Ovary (tissue), 7 donors: ENCODE measurements at regions not wholly inside any gene's neighbourhood (a gene's known extent, or its start where the extent isn't known, plus 50 kb on each side); places are given as distances from the start of the nearest gene placed in this dataset.
"Not testable (repeated sequence)": the region's sequence is repeated elsewhere in the genome, so short reads cannot be mapped to it uniquely, and the experiment has no call there.

Source experiments
- DNase-seq, 5 donors: peaks; one replicate each; pipeline ENCODE4 v3.0.0-alpha.2; 2019 to 2020
- H3K27ac ChIP-seq, 2 donors: fragments of 200-600 bp; one replicate each; pipeline versions ENCODE4 v1.5.1 to v1.8.0; 2019 to 2022
- H3K27me3 ChIP-seq: fragments of 200-600 bp; one replicate; pipeline ENCODE4 v1.8.0; 2022
- H3K36me3 ChIP-seq: fragments of 200-600 bp; sonication (generic); one replicate; pipeline ENCODE4 v1.5.1; 2019
- H3K4me1 ChIP-seq: one replicate; pipeline ENCODE4 v1.8.1; 2013; ENCODE audit warnings: mild to moderate bottlenecking, moderate library complexity; ENCODE audit not compliant: insufficient read depth
- H3K4me3 ChIP-seq: fragments of 200-600 bp; sonication (generic); one replicate; pipeline ENCODE4 v1.5.1; 2017
- H3K9me3 ChIP-seq, 2 donors: fragments of 200-600 bp in 1 of 2; sonication (generic) in 1 of 2; one replicate each; pipeline versions ENCODE4 v1.5.1 to v1.8.1; 2013 to 2019; ENCODE audit warnings: mild to moderate bottlenecking in 1 of 2, moderate library complexity in 1 of 2
- CTCF ChIP-seq, 3 donors: fragments of 450-650 bp in 2 of 3; fragments of 200-600 bp in 1 of 3; IDR thresholded peaks; one replicate each; pipeline versions ENCODE4 v1.5.1 to v1.8.0; 2016 to 2022; ENCODE audit warnings: antibody characterized with exemption in 3 of 3, mild to moderate bottlenecking in 1 of 3
- EP300 ChIP-seq: sonication (generic); formaldehyde crosslinking; IDR thresholded peaks from one replicate; pipeline ENCODE4 v1.6.1; 2017; ENCODE audit warnings: antibody characterized with exemption
- POLR2A ChIP-seq: fragments of 450-650 bp; IDR thresholded peaks from one replicate; pipeline ENCODE4 v1.6.1; 2017; ENCODE audit warnings: antibody characterized with exemption, mild to moderate bottlenecking, moderate library complexity
- WGBS, 3 donors: extraction: QIAGEN DNeasy Blood & Tissue Kit in 1 of 3; methylation state at CpG; one replicate each; pipeline versions ENCODE4 v1.1.5 to v1.1.7; 2013 to 2017; 5-methylcytosine and 5-hydroxymethylcytosine counted together
- intact Hi-C, 4 donors: fragments of 100-400 bp; cut with DNase I; formaldehyde crosslinking; loops; one replicate each; pipeline versions ENCODE4 v1.11.0 to v1.15.1; 2022 to 2023
- donor health status: DM: no; HTN: no; CAD: no; lungs with moderate emphysema.
- donor health status: DM: no; HTN: no; CAD: no.
- donor health status: Bipolar disorder and iron deficiency.
- donor health status: DM: no; HTN: no; CAD: no.
- donor health status: DM: yes; HTN: yes; CAD: no.

DNA sequence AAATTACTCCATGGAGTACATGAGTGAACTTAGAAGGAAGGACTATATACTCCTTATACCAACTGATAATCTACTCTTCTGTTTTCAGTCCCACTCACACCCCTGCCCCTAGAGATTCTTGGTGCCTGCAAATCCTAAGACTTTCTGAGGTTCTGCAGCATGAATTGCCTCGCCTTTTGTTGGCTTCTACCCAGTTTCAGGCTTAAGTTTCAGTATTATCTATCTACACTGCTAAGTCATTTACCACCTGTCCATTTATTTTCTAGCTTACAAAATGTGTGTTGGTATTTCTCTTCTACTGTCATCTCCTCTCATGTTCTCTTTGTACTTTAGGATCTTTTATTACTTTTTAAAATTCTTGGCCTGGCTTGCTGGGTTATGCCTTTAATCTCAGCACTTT is 94.4 kb upstream of the AMOT start:
- 33 to 48% (median 42%) methylated on average over 1 of the region's 1 CpG for WGBS, 3 donors
- H3K4me3 ChIP-seq, result no peak overlapping the region
- H3K4me1 ChIP-seq, result no peaks in the 10 kb centered on the region
- H3K36me3 ChIP-seq, result no peaks in the 10 kb centered on the region
- no peaks in the 10 kb centered on the region for H3K27me3 ChIP-seq
- TF ChIP-seq EP300, result no peak
- no peak for TF ChIP-seq CTCF (IDR thresholded peaks at IDR 0.05)
- TF ChIP-seq POLR2A, result no peak
- intact Hi-C loops, result no loop called here
- no peak overlapping the region for H3K27ac ChIP-seq
- no peaks in the 10 kb centered on the region for H3K9me3 ChIP-seq
- DNase-seq, result no peak

GRCh38 chrX:112931900-112932299 is 91.3 kb upstream of the AMOT start:
- intact Hi-C loops, result no loop called here
- Histone ChIP-seq H3K27ac (no peak overlapping the region), H3K4me1 (no peaks in the 10 kb centered on the region), H3K4me3 (no peak overlapping the region), H3K27me3 (no peaks in the 10 kb centered on the region), H3K9me3 (no peaks in the 10 kb centered on the region), H3K36me3 (no peaks in the 10 kb centered on the region)
- DNase-seq, result no peak
- 66 to 78% (median 73%) methylated on average over 3 of the region's 3 CpGs for whole genome bisulfite sequencing, 3 donors
- TF ChIP-seq EP300 (no peak), POLR2A (no peak), CTCF (IDR thresholded peaks at IDR 0.05) (no peak)

GRCh38 chrX:112931478-112931877 is 90.8 kb upstream of the AMOT start:
- intact Hi-C loops, result no loop called here
- H3K27me3 ChIP-seq, result no peaks in the 10 kb centered on the region
- H3K27ac ChIP-seq, result no peak overlapping the region
- H3K36me3 ChIP-seq, result no peaks in the 10 kb centered on the region
- 53 to 60% (median 55%) methylated on average over 3 of the region's 3 CpGs for WGBS, 3 donors
- H3K4me3 ChIP-seq, result no peak overlapping the region
- no peaks in the 10 kb centered on the region for H3K9me3 ChIP-seq
- DNase-seq, result no peak
- TF ChIP-seq POLR2A (no peak), EP300 (no peak), CTCF (IDR thresholded peaks at IDR 0.05) (no peak)
- H3K4me1 ChIP-seq, result no peaks in the 10 kb centered on the region

DNA sequence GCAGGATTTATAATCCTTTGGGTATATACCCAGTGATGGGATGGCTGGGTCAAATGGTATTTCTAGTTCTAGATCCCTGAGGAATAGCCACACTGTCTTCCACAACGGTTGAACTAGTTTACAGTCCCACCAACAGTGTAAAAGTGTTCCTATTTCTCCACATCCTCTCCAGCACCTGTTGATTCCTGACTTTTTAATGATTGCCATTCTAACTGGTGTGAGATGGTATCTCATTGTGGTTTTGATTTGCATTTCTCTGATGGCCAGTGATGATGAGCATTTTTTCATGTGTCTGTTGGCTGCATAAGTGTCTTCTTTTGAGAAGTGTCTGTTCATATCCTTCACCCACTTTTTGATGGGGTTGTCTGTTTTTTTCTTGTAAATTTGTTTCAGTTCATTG is 82.8 kb upstream of the AMOT start:
- intact Hi-C loops, H3K4me3 ChIP-seq, H3K36me3 ChIP-seq, DNase-seq, H3K4me1 ChIP-seq, H3K27me3 ChIP-seq, H3K27ac ChIP-seq, H3K9me3 ChIP-seq: not testable (repeated sequence)
- 50 to 90% (median 76%) methylated on average over 1 of the region's 1 CpG for WGBS, 3 donors

DNA sequence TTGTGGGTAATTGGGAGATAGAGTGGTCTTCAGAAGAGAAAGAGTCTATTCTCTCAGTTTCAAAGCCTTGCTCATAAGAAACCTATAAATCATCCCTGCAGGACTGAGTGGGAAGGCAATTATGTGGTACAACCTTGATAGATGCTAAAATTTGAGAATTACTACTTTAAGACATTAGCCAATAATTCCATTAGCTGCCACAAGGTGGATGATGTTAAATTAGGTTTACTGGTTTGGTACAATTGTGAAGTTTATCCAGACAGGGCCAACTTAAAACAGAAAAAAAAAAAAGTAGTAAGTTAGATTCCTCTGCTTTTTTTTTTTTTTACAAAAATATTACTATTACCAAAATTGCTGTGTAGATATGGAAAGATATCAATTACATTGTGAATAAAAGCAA is 73.2 kb upstream of the AMOT start:
- no peaks in the 10 kb centered on the region for H3K27me3 ChIP-seq
- TF ChIP-seq POLR2A, result no peak
- no peak for TF ChIP-seq CTCF (IDR thresholded peaks at IDR 0.05)
- TF ChIP-seq EP300, result no peak
- H3K27ac ChIP-seq, result no peak overlapping the region
- H3K36me3 ChIP-seq, result no peaks in the 10 kb centered on the region
- no peaks in the 10 kb centered on the region for H3K9me3 ChIP-seq
- no peak for DNase-seq
- no peak overlapping the region for H3K4me3 ChIP-seq
- intact Hi-C loops, result no loop called here
- H3K4me1 ChIP-seq, result no peaks in the 10 kb centered on the region
